ENCODE measurements at regions not wholly inside any gene's neighbourhood (a gene's known extent, or its start where the extent isn't known, plus 50 kb on each side); places are given as distances from the start of the nearest gene placed in this dataset.
"Not testable (repeated sequence)": the region's sequence is repeated elsewhere in the genome, so short reads cannot be mapped to it uniquely, and the experiment has no call there.

DNA sequence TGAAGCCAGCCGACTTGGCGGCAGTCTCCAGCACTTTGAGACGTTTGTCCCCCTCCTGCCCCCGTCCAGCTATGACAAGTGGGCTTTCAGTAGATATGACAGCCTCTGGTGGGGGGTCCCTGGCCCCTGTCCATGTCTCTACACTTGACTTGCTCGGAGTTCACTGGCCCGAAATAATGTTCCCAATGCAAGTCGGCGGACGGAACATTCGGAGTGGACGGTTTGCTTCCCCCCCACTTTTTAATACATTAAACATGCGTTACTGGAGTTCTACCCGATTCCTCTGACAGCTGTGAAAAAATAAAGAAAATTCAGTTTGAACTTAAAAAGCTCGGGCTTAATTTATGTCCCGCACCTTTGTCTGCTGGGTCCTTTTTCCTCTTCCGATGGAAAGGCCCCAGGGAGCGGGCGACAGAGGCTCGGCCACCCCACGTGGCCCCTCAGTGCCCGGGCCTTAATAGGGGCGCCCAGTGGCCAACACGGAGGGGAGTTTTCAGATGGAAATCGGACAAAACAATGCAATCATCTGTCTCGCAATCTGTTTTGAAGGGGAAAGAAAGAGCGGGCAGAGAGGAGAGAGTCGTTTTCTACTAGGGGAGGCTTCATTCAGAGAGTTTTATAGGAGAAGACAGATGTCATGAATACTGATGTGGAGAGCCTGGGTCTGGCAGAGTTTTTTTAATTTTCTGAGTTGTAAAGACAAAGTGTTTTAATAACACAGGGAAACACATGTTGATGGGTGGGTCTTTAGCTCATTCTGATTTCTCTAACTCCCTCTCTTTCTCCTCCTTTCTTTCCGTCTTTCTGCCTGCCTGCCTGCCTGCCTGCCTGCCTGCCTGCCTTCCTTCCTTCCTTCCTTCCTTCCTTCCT lies 50.2 kb downstream of the SMIM38 start:
- Histone ChIP-seq H3K36me3 (replicated peaks; ENCODE audit: low read depth, low read length) (no peaks in the 10 kb centered on the region), H3K79me2 (ENCODE audit: low read length) (no peaks in the 10 kb centered on the region), H3K4me3 (ENCODE audit: low read length) (no peak overlapping the region), H3K9me3 (ENCODE audit: insufficient read depth, low read length) (no peaks in the 10 kb centered on the region), H3K4me1 (ENCODE audit: low read length) (peaks cover 16% of the 10 kb centered on the region), H3K27ac (ENCODE audit: low read length) (no peak overlapping the region), H3K27me3 (ENCODE audit: low read depth, low read length) (no peaks in the 10 kb centered on the region), H4K20me1 (ENCODE audit: insufficient read depth, low read length) (no peaks in the 10 kb centered on the region), H3K4me2 (ENCODE audit: low read length) (no peak overlapping the region), H3K9ac (ENCODE audit: low read length) (no peak overlapping the region), H2AFZ (ENCODE audit: low read depth, low read length) (no peak overlapping the region)
- no peak for TF ChIP-seq EZH2phosphoT487 (IDR thresholded peaks at IDR 0.05; ENCODE audit: low read depth)

DNA sequence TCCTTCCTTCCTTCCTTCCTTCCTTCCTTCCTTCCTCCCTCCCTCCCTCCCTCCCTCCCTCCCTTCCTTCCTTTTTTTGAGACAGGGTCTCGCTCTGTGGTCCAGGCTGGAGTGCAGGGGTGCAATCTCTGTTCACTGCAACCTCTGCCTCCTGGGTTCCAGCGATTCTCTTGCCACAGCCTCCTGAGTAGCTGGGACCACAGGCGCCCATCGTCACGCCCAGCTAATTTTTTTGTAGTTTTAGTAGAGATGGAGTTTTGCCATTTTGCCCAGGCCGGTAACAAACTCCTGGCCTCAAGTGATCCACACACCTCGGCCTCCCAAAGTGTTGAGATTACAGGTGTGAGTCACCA lies 50.9 kb downstream of the SMIM38 start:
- not testable (repeated sequence) for H3K9ac ChIP-seq (ENCODE audit: low read length); H3K9me3 ChIP-seq (ENCODE audit: insufficient read depth, low read length); H3K27me3 ChIP-seq (ENCODE audit: low read depth, low read length); H3K4me2 ChIP-seq (ENCODE audit: low read length); H3K4me3 ChIP-seq (ENCODE audit: low read length); H4K20me1 ChIP-seq (ENCODE audit: insufficient read depth, low read length); H3K27ac ChIP-seq (ENCODE audit: low read length); H3K79me2 ChIP-seq (ENCODE audit: low read length); H3K36me3 ChIP-seq (replicated peaks; ENCODE audit: low read depth, low read length); H2AFZ ChIP-seq (ENCODE audit: low read depth, low read length)
- peaks cover 22% of the 10 kb centered on the region for H3K4me1 ChIP-seq (ENCODE audit: low read length)

DNA sequence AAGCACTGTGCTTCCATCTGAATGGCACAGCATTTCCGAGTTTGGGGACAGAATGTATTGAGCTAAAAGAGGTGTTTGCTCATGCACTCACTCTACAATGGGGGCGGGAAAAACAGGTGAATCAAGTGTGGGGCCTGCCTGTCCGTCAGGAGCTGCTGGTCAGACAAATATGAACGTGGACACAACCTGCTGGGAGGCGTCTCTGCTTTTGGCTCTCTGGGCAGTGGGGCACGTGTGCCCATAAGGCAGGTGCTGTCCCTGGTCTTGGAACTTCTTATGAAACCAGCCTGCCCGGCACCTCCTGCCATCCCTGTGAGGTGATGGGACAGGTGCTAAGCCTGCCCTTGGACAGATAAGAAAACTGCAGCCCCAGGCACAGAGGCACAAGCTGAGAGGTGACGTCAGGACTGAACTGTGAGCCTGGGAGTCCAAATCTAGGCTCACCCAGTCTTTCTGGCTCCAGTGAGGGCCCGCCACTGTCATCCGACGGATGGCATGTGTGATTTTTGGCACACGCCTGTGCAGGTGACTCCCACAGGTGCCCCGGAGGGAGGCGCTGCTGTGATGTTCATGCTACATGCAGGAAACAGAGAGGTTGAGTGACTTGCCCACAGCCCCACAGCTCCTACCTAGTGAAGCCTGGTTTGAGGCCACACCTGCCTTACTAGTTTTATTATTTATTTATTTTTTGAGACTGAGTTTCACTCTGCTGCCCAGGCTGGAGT lies 51.6 kb downstream of the SMIM38 start:
- no peaks in the 10 kb centered on the region for H3K79me2 ChIP-seq (ENCODE audit: low read length)
- no peak overlapping the region for H3K4me2 ChIP-seq (ENCODE audit: low read length)
- no peak overlapping the region for H3K4me3 ChIP-seq (ENCODE audit: low read length)
- no peak overlapping the region for H3K27ac ChIP-seq (ENCODE audit: low read length)
- TF ChIP-seq, protein P1, sequence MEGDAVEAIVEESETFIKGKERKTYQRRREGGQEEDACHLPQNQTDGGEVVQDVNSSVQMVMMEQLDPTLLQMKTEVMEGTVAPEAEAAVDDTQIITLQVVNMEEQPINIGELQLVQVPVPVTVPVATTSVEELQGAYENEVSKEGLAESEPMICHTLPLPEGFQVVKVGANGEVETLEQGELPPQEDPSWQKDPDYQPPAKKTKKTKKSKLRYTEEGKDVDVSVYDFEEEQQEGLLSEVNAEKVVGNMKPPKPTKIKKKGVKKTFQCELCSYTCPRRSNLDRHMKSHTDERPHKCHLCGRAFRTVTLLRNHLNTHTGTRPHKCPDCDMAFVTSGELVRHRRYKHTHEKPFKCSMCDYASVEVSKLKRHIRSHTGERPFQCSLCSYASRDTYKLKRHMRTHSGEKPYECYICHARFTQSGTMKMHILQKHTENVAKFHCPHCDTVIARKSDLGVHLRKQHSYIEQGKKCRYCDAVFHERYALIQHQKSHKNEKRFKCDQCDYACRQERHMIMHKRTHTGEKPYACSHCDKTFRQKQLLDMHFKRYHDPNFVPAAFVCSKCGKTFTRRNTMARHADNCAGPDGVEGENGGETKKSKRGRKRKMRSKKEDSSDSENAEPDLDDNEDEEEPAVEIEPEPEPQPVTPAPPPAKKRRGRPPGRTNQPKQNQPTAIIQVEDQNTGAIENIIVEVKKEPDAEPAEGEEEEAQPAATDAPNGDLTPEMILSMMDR (IDR thresholded peaks at IDR 0.05; ENCODE audit: low read depth, low read length), result no peak
- TF ChIP-seq EZH2phosphoT487 (IDR thresholded peaks at IDR 0.05; ENCODE audit: low read depth), result no peak
- peaks cover 29% of the 10 kb centered on the region for H3K4me1 ChIP-seq (ENCODE audit: low read length)
- no peak overlapping the region for H2AFZ ChIP-seq (ENCODE audit: low read depth, low read length)
- H3K9me3 ChIP-seq (ENCODE audit: insufficient read depth, low read length), result no peaks in the 10 kb centered on the region
- H3K9ac ChIP-seq (ENCODE audit: low read length), result no peak overlapping the region
- H3K27me3 ChIP-seq (ENCODE audit: low read depth, low read length), result no peaks in the 10 kb centered on the region
- H4K20me1 ChIP-seq (ENCODE audit: insufficient read depth, low read length), result no peaks in the 10 kb centered on the region
- no peaks in the 10 kb centered on the region for H3K36me3 ChIP-seq (replicated peaks; ENCODE audit: low read depth, low read length)

DNA sequence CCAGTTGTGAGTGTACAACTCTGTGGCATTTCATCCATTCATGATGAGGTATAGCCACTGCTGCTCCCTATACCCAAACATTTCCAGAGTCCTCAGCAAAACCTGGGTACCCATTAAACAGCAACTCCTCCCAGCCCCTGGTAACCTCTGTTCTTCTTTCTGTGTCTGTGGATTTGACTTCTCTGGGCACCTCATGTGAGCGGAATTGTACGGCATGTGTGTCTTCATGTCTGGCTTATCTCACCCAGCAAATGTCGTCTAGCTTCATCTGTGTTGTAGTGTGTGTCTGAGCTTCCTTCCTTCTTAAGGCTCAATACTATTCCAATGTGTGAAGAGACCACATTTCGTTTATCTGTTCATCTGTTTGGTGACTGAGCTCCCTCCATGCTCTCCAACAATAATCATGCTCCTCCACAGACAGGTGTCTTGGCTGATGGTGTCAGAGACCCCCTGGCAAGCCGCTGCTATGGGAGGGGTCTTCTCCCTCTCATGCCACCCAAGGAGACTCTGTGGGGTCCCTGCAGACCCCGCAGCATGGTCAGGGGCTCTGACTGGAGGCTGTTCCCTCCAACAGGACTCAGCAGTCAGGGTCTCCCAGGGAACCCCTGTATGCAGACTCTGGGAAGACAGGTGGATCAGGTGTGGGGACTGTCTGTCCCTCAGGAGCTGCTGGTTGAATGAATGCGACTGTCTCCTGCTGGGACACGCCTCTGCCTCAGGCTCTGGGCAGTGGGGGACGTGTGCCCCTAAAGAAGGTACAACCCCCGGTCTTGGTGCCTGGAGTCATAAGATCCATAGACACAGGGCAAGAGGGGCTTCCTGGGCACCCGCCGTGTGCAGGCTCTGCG lies 52.7 kb downstream of the SMIM38 start:
- Histone ChIP-seq H3K9ac (ENCODE audit: low read length) (no peak overlapping the region), H2AFZ (ENCODE audit: low read depth, low read length) (no peak overlapping the region), H3K79me2 (ENCODE audit: low read length) (no peaks in the 10 kb centered on the region), H3K27me3 (ENCODE audit: low read depth, low read length) (no peaks in the 10 kb centered on the region), H3K36me3 (replicated peaks; ENCODE audit: low read depth, low read length) (peaks cover 4% of the 10 kb centered on the region), H3K4me3 (ENCODE audit: low read length) (no peak overlapping the region), H3K9me3 (ENCODE audit: insufficient read depth, low read length) (no peaks in the 10 kb centered on the region), H3K27ac (ENCODE audit: low read length) (no peak overlapping the region), H4K20me1 (ENCODE audit: insufficient read depth, low read length) (no peaks in the 10 kb centered on the region), H3K4me2 (ENCODE audit: low read length) (no peak overlapping the region), H3K4me1 (ENCODE audit: low read length) (peaks cover 40% of the 10 kb centered on the region)
- TF ChIP-seq, protein P1 (IDR thresholded peaks at IDR 0.05; ENCODE audit: low read depth, low read length), result no peak
